Left forelimb (tissue), 1 donor: ENCODE measurements at regions not wholly inside any gene's neighbourhood (a gene's known extent, or its start where the extent isn't known, plus 50 kb on each side); places are given as distances from the start of the nearest gene placed in this dataset.

Experiments
- DNase-seq: peaks from one replicate; pipeline ENCODE4 v3.0.0-alpha.2; 2018; ENCODE audit warnings: low spot score

- DNase-seq = no peak
Observed at GRCh38 chr1:192524223-192524622, 51.4 kb upstream of the RGS1 start.
